HG02759 (cell line): ENCODE measurements at regions not wholly inside any gene's neighbourhood (a gene's known extent, or its start where the extent isn't known, plus 50 kb on each side); places are given as distances from the start of the nearest gene placed in this dataset.

Experiments
- ATAC-seq: cut with Tn5 transposase; IDR thresholded peaks from one replicate; pipeline ENCODE4 v1.9.1; 2021; ENCODE audit warnings: mild to moderate bottlenecking, moderate library complexity; ENCODE audit not compliant: unreplicated experiment

DNA sequence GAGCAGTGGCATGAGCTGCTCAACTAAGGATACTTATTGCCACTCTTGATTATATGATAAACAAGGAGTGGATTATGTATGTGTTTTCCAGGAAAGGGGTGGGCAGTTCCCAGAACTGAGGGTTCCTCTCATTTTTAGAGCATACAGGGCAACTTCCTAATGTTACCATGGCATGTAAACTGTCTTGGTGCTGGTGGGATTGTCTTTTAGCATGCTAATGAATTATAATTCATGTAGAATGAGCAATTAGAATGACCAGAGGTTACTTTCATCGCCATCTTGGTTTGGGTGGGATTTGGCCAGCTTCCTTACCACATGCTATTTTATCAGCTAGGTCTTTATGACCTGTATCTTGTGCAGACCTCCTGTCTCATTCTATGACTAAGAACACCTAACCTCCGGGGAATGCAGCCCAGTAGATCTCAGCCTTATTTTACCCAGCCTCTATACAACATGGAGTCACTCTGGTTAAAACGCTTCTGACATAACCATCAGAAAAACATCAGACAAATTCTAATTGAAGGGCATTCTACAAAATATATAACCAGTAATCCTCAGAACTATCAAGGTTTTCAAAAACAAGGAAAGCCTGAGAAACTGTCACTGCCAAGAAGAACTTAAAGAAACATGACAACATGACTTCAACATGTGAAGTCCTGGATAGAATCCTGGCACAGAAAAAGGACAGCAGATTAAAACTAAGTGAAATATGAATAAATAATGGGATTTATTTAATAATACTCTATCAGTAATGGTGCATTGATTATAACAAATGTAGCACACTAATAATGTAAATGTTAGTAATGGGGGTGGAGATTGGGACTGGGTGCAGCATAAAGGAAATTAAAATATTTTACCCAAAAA, 365.0 kb downstream of the SEMA3D start:
- no peak for ATAC-seq

DNA sequence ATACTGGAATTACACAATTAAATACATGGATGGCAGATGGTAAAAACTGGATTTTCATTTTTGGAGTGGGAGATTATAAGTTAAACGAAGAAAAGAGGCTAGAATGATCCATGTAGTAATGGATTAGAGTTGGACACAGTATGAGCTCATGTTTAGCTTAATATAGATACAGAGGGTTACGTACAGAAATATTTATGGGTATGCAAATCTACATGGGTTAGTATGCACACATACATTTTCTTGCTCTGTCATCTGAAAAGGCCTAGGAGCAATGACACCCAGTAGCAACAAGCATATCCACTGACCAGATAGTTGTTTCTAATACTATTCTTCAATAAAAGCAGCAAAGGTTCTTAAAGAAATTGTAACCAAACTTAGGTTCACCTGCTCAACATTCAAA, 366.4 kb downstream of the SEMA3D start:
- ATAC-seq: no peak

DNA sequence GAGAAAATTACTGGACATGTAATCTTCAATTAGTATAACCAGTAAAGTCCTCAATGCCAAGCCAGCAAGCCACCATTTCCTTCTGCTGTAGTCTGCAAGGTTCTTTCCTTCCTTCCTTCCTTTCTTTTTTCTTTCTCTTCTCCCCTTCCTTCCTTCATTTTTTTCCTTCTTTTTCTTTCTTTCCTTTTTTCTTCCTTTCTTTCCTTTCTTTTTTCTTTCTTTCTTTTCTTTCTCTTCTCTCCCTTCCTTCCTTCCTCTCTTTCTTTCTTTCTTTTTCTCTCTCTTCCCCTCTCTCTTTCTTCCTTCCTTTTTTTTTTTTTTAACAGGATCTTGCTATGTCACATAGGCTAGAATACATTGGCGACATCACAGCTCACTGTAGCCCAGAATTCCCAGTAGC, 369.8 kb downstream of the SEMA3D start:
- no peak for ATAC-seq

DNA sequence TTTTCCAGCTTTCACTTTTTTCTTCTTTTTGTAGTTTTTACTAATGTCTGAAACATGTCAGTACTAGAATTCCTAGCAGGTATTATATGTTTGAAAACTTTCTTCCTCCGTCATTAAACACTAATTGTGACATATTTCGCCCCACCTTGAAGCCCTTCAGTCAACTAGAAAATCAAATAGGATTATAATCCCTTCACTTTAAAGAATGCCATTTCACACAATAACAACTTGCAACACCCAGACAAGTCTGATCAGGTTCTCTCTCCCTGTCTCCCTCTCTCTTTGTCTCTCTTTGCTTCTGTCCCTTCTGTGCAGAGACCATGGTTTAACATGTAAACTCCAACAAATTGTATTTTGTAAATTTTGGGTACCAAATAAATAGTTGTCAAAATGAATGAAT, 373.5 kb downstream of the SEMA3D start:
- no peak for ATAC-seq

DNA sequence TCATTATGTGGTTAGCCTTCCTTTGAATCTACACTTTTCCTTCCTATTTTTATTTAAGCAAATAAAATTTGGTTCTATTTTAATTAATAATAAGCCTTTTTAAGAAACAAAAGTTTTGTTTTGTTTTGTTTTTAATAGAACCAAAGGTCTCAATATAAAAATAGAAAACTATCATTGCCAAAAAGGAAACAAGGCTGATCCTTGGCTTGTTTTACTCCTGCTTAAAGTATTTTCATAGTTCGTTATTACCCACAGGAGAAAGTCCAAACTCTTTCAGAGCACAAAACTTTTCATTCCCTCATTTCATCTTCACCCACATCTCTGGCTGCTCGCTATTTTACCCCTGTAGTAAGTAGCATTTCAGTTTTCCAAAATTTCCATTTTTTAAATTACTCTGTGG, 374.8 kb downstream of the SEMA3D start:
- ATAC-seq: no peak

DNA sequence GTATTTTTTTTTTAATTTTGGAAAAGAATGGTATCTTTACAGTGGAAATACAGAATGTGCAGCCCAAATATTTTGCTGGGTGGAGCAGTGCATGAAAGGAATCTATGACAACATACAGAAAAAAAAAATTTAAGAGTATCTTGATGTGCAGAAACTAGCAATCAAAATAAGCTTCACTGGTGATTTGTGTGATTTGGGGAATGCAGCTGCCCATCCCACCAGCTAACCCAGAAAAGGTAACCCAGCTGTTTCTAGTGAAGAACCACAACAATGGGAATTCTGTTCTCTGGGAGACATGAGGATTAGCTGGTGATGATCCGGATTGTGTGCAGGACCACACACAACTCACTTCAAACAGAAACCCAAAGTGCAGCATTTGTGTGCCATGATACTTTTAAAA, 375.5 kb downstream of the SEMA3D start:
- no peak for ATAC-seq

DNA sequence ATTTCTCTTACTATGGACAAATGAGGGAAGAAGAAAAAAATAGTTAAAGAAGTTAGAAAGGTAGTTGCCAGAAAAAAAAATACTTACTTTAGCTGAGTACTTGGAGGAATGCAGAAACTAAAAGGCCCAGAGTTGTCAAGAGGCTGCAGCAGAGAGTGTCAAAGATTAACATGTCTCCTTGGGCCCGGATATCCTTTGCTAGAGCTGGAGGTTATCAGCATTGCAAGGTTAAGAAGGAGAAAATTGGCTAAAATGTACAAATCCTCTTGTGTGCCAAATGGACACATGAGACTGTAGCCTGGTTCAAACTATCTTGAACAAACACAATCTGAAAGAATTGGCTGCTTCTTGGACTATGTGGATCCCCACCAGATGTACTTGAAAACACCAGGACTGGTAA, 377.0 kb downstream of the SEMA3D start:
- no peak for ATAC-seq

DNA sequence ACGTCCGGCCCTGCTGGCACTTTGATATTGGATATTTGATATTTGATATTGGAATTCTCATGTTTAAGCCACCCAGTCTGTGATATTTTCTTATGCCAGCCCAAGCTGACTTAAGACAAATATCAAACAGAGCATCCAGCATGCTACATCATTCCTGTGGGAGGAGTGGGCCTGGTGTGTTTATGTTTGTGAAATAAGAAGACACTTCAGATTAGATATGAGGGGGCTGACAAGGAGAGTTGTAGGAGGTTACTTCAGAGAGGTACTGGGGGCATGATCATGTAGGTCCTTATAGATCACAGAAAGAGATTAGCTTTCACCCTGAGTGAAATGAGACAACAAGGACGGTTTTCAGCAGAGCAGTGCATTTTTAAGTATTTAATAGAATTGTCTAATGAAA, 382.9 kb downstream of the SEMA3D start:
- ATAC-seq: no peak

DNA sequence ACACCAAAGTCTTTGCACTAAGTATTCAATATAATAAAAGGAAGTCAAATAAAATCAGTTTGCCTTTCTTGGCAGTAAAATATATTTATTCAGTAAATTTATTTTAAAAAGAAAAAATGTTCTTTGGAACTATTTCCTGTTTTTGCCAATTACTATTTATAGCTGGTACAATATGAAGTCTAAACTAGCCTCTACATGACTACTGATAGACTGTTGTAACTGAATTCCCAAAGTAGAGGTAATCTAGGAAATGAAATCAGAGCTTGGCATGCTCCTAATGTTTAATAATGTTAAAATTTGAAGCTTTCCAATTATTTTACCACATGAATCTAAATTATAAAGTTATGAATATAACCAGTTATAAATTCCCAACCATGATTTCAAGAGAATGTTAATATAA, 385.5 kb downstream of the SEMA3D start:
- ATAC-seq: no peak

DNA sequence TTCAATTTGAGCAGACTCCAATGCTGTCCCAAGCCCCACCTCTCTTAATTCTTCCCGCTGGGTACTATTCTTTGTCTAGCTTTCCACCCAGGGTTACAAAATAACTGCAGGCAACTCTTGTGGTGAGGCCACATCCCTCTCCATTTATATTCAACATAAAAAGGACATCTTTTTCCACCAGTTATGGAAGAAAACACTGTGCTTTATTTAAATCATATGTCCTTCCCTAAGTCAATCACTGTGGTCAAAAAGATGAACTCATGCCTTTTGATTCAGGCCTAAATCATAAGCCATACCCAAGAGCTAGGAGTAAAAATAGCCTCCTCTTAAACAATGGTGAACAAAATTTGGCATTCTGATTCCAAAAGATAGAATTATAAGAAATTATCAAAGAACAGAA, 386.0 kb downstream of the SEMA3D start:
- no peak for ATAC-seq

DNA sequence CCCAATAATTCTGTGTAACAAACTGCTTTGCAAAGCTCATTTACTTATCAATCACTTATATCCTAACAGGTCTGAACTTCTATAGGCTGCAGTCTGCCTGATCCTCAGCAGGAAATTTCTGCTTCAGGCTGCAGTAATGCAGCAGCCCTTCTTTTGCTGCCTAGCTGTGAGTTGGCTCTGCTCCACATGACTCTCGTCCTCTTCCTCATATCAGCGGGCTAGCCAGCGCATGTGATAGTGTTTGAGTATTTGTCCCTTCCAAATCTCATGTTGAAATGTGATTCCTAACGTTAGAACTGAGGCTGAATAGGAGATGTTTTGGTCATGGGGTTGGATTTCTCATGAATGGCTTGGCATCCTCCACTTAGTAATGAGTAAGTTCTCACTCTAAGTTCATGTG, 387.8 kb downstream of the SEMA3D start:
- ATAC-seq: no peak

DNA sequence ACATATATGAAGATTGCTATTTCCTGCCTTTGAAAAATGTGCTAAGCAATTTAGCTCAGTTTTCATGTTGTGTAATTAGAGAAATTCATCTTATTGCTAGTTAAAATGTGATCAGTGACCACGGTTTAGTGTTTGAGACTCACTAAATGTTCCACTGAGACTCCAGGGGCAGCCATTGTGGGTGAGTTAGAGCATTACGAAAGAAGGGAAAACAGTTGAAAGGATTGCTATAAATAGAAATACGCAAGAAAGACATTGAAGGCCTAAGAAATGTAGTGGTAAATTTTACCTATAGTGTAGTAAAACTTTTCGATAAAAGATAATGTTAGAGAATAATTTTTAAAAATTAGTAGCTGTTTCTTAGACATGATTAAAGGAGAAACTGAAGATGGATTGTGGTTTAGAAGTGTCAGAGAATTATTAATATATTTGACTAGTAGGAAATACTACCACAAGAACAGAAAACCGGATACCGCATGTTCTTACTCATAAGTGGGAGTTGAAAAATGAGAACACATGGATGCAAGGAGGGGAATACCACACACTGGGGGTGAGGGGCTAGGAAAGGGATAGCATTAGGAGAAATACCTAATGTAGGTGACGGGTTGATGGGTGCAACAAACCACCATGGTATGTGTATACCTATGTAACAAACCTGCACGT, 394.5 kb downstream of the SEMA3D start:
- ATAC-seq: no peak

DNA sequence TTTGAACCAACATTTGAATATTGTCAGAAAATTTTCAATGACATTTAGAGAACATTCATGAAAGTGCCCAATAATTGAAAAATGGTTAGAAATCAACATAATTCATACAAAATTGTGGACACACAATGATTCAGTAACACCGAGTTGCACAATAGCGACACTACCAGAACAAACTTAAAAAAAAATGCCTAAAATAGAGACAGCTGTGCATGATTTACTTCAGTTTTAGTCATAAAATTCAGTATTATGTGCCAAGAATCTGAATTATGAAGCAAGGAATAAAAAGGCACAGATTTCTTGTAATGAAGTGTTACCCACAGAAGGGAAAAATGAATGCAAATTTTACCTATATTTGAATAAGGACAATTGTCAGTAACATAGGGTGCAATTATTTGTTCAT, 396.0 kb downstream of the SEMA3D start:
- no peak for ATAC-seq

DNA sequence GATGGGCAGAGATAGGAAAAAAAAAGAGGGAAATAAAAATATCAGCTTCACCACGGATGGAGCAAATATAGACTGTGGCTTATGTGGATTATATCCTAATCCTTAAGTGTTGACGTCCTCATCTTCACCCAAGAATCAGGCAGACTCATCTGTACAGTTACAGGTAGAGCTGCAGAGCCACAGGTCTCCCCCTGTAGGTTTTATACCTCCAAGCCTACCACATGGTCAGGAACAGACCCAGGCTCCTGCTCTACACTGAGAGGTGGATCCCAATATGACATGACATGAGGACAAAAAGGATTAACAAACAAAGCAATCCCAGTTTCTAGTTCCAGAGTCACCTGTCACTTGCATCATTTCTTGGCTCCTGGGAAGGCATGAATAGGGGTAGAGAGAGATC, 400.8 kb downstream of the SEMA3D start:
- no peak for ATAC-seq

DNA sequence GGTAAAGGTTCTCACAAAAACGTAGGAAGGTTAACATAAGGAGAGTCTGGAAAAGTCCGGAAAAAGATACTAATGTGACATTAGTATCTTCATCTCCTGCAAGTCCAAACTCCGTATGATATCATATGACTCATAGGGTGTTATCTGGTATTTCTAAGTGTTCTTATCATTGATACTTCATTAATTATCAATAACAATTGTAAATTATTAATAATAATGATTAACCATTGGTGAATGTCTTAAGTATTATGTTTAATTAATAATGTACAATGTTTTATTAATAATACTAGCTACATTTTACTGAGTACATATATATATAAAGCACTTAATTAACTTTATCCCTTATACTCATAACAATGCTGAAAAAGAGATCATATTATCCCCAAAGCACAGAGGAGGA, 402.4 kb downstream of the SEMA3D start:
- ATAC-seq: no peak

DNA sequence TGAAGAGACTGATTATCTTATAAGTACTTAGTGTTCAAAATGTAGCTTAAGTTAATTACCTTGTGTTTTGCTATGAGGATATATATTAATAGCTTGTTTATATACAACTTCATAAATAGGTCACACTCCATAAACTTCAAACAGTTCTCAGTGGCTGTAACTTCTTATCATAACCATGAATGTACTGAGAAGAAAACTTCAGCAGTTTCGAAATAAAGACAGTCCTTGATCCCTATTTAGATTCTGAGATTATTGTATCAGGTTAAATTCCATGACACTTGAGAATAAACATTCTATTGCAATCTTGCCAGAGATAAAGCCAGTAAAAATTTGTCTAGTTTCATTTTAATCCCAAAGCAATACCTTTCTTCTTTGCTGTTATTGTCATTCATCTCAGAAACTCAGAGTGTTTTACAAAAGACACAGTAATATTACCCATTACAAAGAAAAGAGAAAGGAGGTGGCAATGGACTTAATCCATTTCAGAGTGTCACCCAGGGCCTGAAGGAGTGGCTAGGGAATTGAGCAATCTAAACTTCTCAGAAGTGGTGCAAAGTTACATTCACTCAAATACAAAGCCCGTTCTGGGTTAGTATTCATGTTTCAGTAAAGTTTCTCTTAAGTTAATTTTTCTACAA, 403.6 kb downstream of the SEMA3D start:
- ATAC-seq: no peak

DNA sequence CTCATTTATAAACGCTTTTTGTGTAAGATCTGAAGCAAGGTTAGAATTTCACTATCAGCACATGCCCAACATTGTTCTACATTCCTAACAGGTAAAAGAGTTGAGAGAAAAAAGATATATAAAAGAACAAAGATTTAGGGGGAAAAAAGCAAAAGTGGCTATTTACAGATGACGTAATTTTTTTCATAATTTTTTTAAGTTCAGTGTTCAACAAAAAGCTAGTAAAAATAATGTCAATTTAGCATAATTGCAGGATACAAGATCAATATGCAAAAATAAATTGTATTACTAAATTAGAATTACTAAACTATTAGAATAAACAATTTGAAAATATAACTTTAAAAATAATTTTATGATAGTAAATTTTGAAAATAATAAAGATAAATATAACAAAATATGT, 405.0 kb downstream of the SEMA3D start:
- no peak for ATAC-seq

DNA sequence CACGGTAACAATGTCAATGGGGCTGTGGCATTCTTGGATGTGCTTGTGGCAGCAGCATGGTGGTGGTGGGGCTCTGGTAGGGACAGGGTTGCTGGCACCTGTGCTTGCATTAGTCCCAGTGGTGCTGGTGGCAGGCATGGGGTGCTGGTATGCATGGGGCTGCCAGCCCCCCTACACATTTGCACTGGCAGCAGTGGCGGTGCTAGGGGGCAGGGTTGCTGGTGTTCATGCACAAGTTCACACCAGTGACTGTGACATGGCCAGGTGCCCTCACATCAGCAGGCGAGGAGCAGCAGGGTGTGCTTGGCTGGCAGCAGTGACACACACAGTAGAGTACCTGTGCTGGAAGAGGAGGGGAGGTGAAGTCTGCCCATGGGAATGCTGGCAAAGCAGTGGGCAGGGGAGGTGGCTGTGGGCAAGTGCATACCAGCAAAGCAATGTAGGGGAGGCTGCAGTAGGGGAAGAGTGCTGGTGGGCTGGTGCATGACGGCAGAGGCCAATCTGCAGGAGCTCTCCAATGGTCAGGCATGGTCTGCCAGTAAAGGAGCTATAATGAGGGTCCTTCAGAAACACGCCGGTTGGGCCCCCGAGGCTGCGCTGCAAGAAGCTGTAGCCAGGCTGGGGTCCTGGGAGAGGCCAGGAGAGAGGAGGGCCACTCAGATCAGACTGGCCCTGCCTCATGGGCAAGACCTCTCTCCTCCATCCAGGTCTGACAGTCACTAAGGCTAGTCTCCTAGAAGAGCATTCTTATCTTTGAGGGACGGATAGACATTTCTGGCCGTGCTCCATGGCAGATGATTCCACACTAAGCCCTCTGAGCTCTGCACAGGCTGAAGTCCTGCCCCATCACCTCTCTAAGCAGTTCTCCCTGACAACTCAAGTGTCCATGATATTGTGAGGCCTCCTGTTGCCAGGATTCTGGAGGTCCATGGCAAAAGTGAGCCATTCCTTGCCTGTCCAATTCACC, 406.4 kb downstream of the SEMA3D start:
- no peak for ATAC-seq

DNA sequence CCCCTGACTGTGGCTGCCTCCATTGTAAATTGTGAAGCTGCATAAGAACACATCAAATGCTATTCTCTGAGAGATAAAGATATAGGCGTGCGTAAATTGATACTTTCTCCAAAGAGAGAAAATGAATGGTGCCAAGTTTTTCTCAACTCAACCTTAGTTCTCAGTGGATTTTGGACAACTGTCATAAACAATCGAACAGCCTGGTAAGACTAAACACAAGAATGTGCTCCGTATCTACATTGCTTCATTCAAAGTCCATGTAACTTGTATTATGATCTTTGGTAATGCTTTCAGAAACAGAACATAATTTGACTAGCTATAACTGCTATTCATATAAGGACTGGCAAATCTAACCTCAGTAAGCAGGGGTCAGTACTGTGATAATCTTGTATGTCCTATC, 429.1 kb downstream of the SEMA3D start:
- no peak for ATAC-seq

DNA sequence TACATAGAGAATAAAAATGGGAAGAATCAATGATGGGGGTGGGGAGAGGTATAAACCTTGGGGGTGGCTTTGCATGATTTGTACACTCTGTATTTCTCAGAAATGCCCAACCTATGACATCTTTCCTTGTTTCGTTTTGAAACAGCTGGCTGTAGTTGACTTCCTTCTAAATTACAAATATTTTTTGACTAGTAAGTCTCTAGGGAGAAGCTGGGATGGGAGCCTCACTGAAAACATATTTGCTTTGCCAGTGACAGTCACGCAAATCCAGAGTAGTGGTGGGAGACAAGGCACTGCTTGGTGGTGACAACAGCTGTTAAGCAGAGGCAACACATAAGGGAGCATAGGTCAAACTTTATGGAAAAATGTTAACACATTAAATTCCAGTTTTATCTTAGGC, 440.5 kb downstream of the SEMA3D start:
- no peak for ATAC-seq

DNA sequence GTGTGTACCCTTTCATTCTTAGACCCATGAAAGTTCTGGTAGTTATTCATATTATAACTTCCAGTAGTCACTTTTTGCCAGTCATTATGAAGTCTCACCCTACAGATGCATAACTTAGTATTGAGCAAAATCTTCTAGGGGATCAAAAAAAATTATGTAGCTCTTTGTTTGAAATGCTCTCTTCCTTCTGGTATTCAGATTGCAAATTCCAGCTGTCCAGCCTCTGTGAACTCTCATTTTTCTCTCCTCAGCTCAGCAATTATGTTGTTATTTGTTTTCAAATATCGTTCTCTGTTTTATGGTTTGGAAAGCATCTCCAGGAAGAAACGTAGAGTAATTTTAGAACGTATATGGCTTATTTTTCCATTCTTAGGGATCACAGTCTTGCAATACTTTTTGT, 442.5 kb downstream of the SEMA3D start:
- ATAC-seq: no peak
